Heart right ventricle (tissue), 16 donors: ENCODE measurements at regions not wholly inside any gene's neighbourhood (a gene's known extent, or its start where the extent isn't known, plus 50 kb on each side); places are given as distances from the start of the nearest gene placed in this dataset.

Experiments used
- ATAC-seq, 8 donors: fragments of 200-7000 bp; cut with Tn5 transposase; one replicate each; pipeline ENCODE4 v1.9.1; 2020; ENCODE audit warnings: mild to moderate bottlenecking in 8 of 8, moderate library complexity in 8 of 8, moderate number of reproducible peaks in 1 of 8
- DNase-seq, 2 donors: peaks; one replicate each; pipeline ENCODE4 v3.0.0-alpha.2; 2020
- H3K27ac ChIP-seq, 10 donors: fragments of 200-600 bp; sonication (generic) in 2 of 10; one replicate each; pipeline versions ENCODE4 v1.5.0 to v1.8.0; 2020 to 2022; ENCODE audit warnings: mild to moderate bottlenecking in 3 of 10
- H3K27me3 ChIP-seq, 7 donors: fragments of 200-600 bp; one replicate each; pipeline ENCODE4 v1.8.0; 2021 to 2022; ENCODE audit warnings: mild to moderate bottlenecking in 2 of 7
- H3K36me3 ChIP-seq, 9 donors: fragments of 200-600 bp; sonication (generic) in 1 of 9; one replicate each; pipeline versions ENCODE4 v1.5.0 to v1.8.0; 2020 to 2022; ENCODE audit warnings: mild to moderate bottlenecking in 2 of 9
- H3K4me1 ChIP-seq, 9 donors: fragments of 200-600 bp; sonication (generic) in 1 of 9; one replicate each; pipeline versions ENCODE4 v1.5.0 to v1.8.0; 2020 to 2022; ENCODE audit warnings: mild to moderate bottlenecking in 4 of 9
- H3K4me3 ChIP-seq, 10 donors: fragments of 200-600 bp; sonication (generic) in 2 of 10; one replicate each; pipeline versions ENCODE4 v1.5.0 to v1.8.0; 2020 to 2022; ENCODE audit warnings: mild to moderate bottlenecking in 7 of 10, moderate library complexity in 2 of 10
- H3K9me3 ChIP-seq, 11 donors: fragments of 200-600 bp in 10 of 11; sonication (generic) in 2 of 11; one replicate each; pipeline versions ENCODE4 v1.5.0 to v1.8.0; 2013 to 2022; ENCODE audit warnings: mild to moderate bottlenecking in 2 of 11, control low read depth in 1 of 11, moderate library complexity in 1 of 11
- whole genome bisulfite sequencing, 2 donors: extraction: QIAGEN DNeasy Blood & Tissue Kit; methylation state at CpG; one replicate each; pipeline ENCODE4 v1.1.7; 2013; ENCODE audit warnings: inconsistent platforms in 1 of 2; 5-methylcytosine and 5-hydroxymethylcytosine counted together
- intact Hi-C, 10 donors: fragments of 100-400 bp; cut with DNase I; formaldehyde crosslinking; loops; one replicate each; pipeline versions ENCODE4 v1.11.1 to v1.14.2; 2022
- TF ChIP-seq, protein P1 (sequence below), 9 donors: fragments of 200-600 bp; sonication (generic) in 2 of 9; IDR thresholded peaks; one replicate each; pipeline versions ENCODE4 v1.5.0 to v1.8.0; 2021 to 2022; ENCODE audit warnings: antibody characterized with exemption in 9 of 9, mild to moderate bottlenecking in 5 of 9, moderate library complexity in 1 of 9
- donor health status: Arrhythmogenic right ventricular cardiomyopathy.
- donor health status: ischemic (EF 13 %, LVEDD 7.1; RV severe dilation, severe dysfunction).
- donor health status: healthy with polysubstance abuse.
- donor health status: DM: no; HTN: yes; CAD: no.
- donor health status: DM: no; HTN: no; CAD: no.
- donor health status: ischemic (EF 25% LVEDD 6.9; RV normal size, moderate dysfunction).
- donor health status: ischemic (EF 25% LVEDD 5.7; RV mildly dilated, moderate dysfunction).
- donor health status: healthy.
- donor health status: DM: yes; HTN: yes; CAD: no.
- donor health status: Ischemic cardiomyopathy.
- donor health status: ischemic (EF 35%, LVEDD 5.7; RV mildly dilated, moderate dysfunction).
- donor health status: nonischemic (EF 11% LVEDD 7.7; RV severe dilation, severe dysfunction).
- donor health status: DM: yes; HTN: yes; CAD: no.
- donor health status: PGD.
- donor health status: ischemic (EF 29% LVEDD 5.4; RV normal size, mild dysfunction).
- donor health status: nonischemic (EF 23%, LVEDD 6.1; RV moderate dilation, normal function).

DNA sequence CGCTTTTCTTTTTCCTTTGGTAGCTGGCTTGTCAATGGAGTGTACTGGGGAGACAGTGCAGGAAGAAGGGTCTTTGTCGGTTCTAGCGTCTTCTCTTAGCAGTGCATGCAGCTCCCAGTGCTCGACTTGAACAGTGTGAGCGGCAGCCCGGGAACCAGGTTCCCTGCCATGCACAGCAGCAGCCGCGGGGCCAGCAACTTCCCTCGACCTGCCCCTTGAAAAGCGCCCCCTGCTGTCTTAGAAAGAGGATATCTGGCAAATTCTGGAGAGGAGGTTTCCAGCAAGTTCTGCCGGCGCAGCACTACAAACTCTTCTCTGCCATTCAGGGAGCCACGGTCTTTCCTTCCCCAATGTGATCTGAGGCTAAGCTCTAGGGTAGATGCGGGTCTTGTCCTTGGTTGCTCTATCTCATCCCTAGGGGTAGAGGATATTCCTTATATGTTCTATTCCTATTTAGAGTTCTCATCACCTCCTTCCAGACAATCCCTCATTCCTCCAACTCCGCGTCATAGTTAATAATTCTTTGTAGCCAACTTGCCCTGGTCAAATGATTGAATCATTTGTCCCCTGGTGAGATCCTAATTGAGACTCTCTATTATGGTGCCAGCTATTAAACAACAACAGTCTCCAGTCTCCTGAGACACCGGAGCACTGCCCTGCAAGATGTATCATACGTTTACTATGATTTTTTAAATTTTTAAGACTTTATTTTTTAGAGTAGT is 451.3 kb downstream of the PMP22 start:
- H3K27me3 ChIP-seq = peaks cover 0 to 6% (median 0%) of the 10 kb centered on the region in 7 donors
- ATAC-seq = no peak
- WGBS, 2 donors = 40 to 44% methylated on average over 18 of the region's 18 CpGs

DNA sequence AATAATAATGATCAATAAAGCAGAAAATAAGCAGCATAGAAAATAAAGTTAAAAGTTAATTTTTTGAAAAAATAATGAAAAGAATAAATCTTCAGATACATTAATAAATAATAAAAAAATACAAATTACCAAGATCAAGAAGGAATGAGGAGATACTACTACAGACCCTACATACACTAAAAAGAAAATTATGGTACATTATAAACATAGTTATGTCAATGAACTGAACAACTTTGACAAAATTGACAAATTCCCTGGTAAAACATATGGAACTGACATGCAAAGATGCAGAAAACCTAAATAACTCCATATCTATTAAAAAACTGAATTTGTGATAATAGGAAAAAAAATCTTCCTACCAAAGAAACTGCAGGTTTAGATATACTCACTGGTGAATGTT is 456.7 kb downstream of the PMP22 start:
- ATAC-seq (no peak), DNase-seq (no peak)
- H3K9me3 ChIP-seq = peaks cover 0 to 33% (median 7%) of the 10 kb centered on the region in 11 donors
- TF ChIP-seq, protein P1, sequence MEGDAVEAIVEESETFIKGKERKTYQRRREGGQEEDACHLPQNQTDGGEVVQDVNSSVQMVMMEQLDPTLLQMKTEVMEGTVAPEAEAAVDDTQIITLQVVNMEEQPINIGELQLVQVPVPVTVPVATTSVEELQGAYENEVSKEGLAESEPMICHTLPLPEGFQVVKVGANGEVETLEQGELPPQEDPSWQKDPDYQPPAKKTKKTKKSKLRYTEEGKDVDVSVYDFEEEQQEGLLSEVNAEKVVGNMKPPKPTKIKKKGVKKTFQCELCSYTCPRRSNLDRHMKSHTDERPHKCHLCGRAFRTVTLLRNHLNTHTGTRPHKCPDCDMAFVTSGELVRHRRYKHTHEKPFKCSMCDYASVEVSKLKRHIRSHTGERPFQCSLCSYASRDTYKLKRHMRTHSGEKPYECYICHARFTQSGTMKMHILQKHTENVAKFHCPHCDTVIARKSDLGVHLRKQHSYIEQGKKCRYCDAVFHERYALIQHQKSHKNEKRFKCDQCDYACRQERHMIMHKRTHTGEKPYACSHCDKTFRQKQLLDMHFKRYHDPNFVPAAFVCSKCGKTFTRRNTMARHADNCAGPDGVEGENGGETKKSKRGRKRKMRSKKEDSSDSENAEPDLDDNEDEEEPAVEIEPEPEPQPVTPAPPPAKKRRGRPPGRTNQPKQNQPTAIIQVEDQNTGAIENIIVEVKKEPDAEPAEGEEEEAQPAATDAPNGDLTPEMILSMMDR (IDR thresholded peaks at IDR 0.05) = no peak
- intact Hi-C loops = no loop called here
- H3K27ac ChIP-seq = no peak overlapping the region
- no peaks in the 10 kb centered on the region for H3K36me3 ChIP-seq
- H3K4me3 ChIP-seq = no peak overlapping the region
- peaks cover 0 to 3% (median 0%) of the 10 kb centered on the region in 7 donors for H3K27me3 ChIP-seq
- H3K4me1 ChIP-seq = no peaks in the 10 kb centered on the region

More for the DNA sequence above, 451.3 kb downstream of the PMP22 start:
- TF ChIP-seq, protein P1 (IDR thresholded peaks at IDR 0.05) = peak in 3 of 9 donors; percentile 19 to 46 (median 20)
- peak in 1 of 2 donors; percentile 13 for DNase-seq
- H3K36me3 ChIP-seq = no peaks in the 10 kb centered on the region
- peaks cover 0 to 12% (median 4%) of the 10 kb centered on the region in 11 donors for H3K9me3 ChIP-seq
- H3K27ac ChIP-seq = no peak overlapping the region
- intact Hi-C loops = loop anchor here in 1 of 10 donors (10.0 kb wide), 1 partner anchor 519 kb away; no protein-coding TSS in a partner anchor
- no peak overlapping the region for H3K4me3 ChIP-seq
- H3K4me1 ChIP-seq = no peaks in the 10 kb centered on the region

DNA sequence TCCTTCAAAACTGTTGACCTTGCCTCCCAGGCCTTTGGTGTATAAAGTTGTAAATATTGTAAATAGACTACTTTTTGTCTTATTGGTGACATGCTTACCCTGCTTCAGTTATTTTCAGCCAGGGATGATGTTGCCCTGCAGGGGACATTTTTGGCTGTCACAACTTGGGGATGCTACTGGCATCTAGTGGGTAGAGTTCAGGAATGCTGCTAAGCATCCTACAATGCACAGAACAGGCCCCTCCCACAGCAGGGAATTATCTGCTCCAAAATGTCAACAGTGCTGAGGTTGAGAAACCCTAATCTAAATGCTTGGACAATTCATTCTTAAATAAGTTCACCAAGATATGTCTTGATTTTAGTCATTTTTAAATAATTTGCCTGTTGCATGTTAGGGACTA is 459.8 kb downstream of the PMP22 start:
- Histone ChIP-seq H3K4me3 (no peak overlapping the region), H3K27ac (no peak overlapping the region), H3K27me3 (no peaks in the 10 kb centered on the region), H3K4me1 (no peaks in the 10 kb centered on the region), H3K36me3 (no peaks in the 10 kb centered on the region), H3K9me3 (peaks cover 0 to 41% (median 7%) of the 10 kb centered on the region in 11 donors)
- intact Hi-C loops = no loop called here
- TF ChIP-seq, protein P1 (IDR thresholded peaks at IDR 0.05) = no peak
- no peak for ATAC-seq
- no peak for DNase-seq

DNA sequence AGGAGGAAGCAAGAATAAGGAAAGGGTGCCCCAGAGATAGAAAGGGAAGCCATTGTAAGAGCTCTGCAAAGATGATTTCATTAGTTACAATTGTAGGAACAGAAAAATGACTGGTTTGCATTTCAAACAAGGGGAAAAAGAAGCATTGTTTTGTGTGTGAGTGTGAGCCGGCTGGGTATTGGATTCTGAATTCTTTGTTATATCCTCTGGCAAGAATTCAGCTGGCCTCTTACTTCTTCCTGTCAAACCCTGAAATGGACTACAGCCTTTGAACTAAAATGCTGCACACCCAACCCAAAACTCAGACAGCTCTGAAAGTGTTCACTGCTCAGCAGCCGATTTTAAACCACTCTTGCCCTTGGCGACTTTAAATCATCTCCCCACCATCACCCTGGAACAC is 461.3 kb downstream of the PMP22 start:
- Histone ChIP-seq H3K27me3 (no peaks in the 10 kb centered on the region), H3K9me3 (peaks cover 0 to 30% (median 3%) of the 10 kb centered on the region in 11 donors), H3K4me3 (no peak overlapping the region), H3K27ac (no peak overlapping the region), H3K4me1 (no peaks in the 10 kb centered on the region), H3K36me3 (no peaks in the 10 kb centered on the region)
- WGBS, 2 donors = 56 to 69% methylated on average over 3 of the region's 3 CpGs
- TF ChIP-seq, protein P1 (IDR thresholded peaks at IDR 0.05) = no peak
- ATAC-seq (no peak), DNase-seq (no peak)
- intact Hi-C loops = no loop called here
